Osteoblast (primary cell): ENCODE measurements at regions not wholly inside any gene's neighbourhood (a gene's known extent, or its start where the extent isn't known, plus 50 kb on each side); places are given as distances from the start of the nearest gene placed in this dataset.

Source experiments
- DNase-seq: peaks from one replicate; pipeline ENCODE4 v3.0.0; 2011; ENCODE audit warnings: low spot score, mixed read lengths; ENCODE audit not compliant: insufficient read length; ENCODE audit errors: missing footprints
- H2AFZ ChIP-seq: 2 replicates; pipeline ENCODE4 v1.6.0; 2011; ENCODE audit warnings: mild to moderate bottlenecking, low read length
- H3K27ac ChIP-seq: 2 replicates; pipeline ENCODE4 v1.5.1; 2011; ENCODE audit warnings: mild to moderate bottlenecking, low read depth, low read length, moderate library complexity
- H3K27me3 ChIP-seq: 2 replicates; pipeline ENCODE4 v1.6.0; 2012; ENCODE audit warnings: mild to moderate bottlenecking, control low read depth, inconsistent platforms, low read length, moderate library complexity; ENCODE audit not compliant: insufficient read depth
- H3K36me3 ChIP-seq: 2 replicates; pipeline ENCODE4 v1.5.1; 2011; ENCODE audit warnings: mild to moderate bottlenecking, low read length, control low read depth, moderate library complexity; ENCODE audit not compliant: insufficient read depth
- H3K4me1 ChIP-seq: 2 replicates; pipeline ENCODE4 v1.5.1; 2011; ENCODE audit warnings: mild to moderate bottlenecking, low read length, control low read depth, moderate library complexity; ENCODE audit not compliant: insufficient read depth
- H3K4me2 ChIP-seq: 2 replicates; pipeline ENCODE4 v1.6.0; 2011; ENCODE audit warnings: mild to moderate bottlenecking, low read length; ENCODE audit not compliant: insufficient read depth
- H3K4me3 ChIP-seq: fragments of 200-600 bp; sonication (generic); 3 replicates; pipeline ENCODE4 v1.5.1; 2012; ENCODE audit warnings: mild to moderate bottlenecking, low read length, inconsistent platforms; ENCODE audit not compliant: insufficient read depth
- H3K79me2 ChIP-seq: 2 replicates; pipeline ENCODE4 v1.6.0; 2012; ENCODE audit warnings: mild to moderate bottlenecking, low read length, control low read depth, inconsistent platforms; ENCODE audit not compliant: insufficient read depth
- H3K9me3 ChIP-seq: 2 replicates; pipeline ENCODE4 v1.5.1; 2011; ENCODE audit warnings: low read depth, low read length, control low read depth
- H4K20me1 ChIP-seq: 2 replicates; pipeline ENCODE4 v1.6.0; 2012; ENCODE audit warnings: mild to moderate bottlenecking, low read length, control low read depth; ENCODE audit not compliant: insufficient read depth
- CTCF ChIP-seq: IDR thresholded peaks from 2 replicates; pipeline ENCODE4 v1.5.1; 2011; ENCODE audit warnings: mild to moderate bottlenecking, low read depth, low read length, moderate library complexity; ENCODE audit errors: extremely low read depth

DNA sequence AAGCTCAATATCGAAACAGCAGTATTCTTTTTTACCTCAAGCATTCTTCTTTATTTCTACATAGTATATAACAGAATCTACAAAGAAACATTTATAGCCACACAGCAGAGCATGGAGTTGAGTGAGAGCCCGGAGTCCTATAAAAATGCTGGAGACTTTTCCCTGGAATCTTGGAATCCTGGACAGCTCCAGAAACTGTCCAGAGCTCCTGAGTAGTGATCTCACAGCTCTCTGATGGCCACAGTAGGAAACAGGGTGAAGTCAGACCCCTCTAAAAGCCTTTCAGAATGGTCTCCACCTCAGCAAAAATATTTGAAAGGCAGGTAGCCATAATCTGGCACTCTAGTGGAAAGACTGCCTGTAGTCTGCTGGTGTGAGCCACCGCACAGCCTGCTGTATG lies 149.3 kb upstream of the STXBP5 start:
- Histone ChIP-seq H3K4me1 (no peaks in the 10 kb centered on the region), H3K4me3 (no peak overlapping the region), H3K27ac (no peak overlapping the region), H3K4me2 (no peak overlapping the region), H3K36me3 (no peaks in the 10 kb centered on the region), H4K20me1 (no peaks in the 10 kb centered on the region), H3K27me3 (no peaks in the 10 kb centered on the region), H3K79me2 (no peaks in the 10 kb centered on the region), H2AFZ (no peak overlapping the region), H3K9me3 (no peaks in the 10 kb centered on the region)
- DNase-seq = no peak
- no peak for TF ChIP-seq CTCF

- no peaks in the 10 kb centered on the region for H3K4me1 ChIP-seq
- H3K27ac ChIP-seq = no peak overlapping the region
- H4K20me1 ChIP-seq = no peaks in the 10 kb centered on the region
- no peak for DNase-seq
- H3K27me3 ChIP-seq = no peaks in the 10 kb centered on the region
- no peaks in the 10 kb centered on the region for H3K9me3 ChIP-seq
- TF ChIP-seq CTCF = no peak
- H2AFZ ChIP-seq = no peak overlapping the region
- H3K4me2 ChIP-seq = no peak overlapping the region
- no peak overlapping the region for H3K4me3 ChIP-seq
- no peaks in the 10 kb centered on the region for H3K36me3 ChIP-seq
- H3K79me2 ChIP-seq = no peaks in the 10 kb centered on the region
These were observed 148.3 kb upstream of the STXBP5 start for GRCh38 chr6:147055821-147056392.

GRCh38 chr6:147057188-147057587 lies 147.0 kb upstream of the STXBP5 start:
- no peak for TF ChIP-seq CTCF
- Histone ChIP-seq H3K27me3 (no peaks in the 10 kb centered on the region), H3K79me2 (no peaks in the 10 kb centered on the region), H4K20me1 (no peaks in the 10 kb centered on the region), H3K4me2 (no peak overlapping the region), H3K27ac (no peak overlapping the region), H2AFZ (no peak overlapping the region), H3K9me3 (no peaks in the 10 kb centered on the region), H3K4me1 (no peaks in the 10 kb centered on the region), H3K36me3 (no peaks in the 10 kb centered on the region), H3K4me3 (no peak overlapping the region)
- no peak for DNase-seq

- TF ChIP-seq CTCF = no peak
These were observed 146.4 kb upstream of the STXBP5 start for GRCh38 chr6:147057705-147058342.

More at GRCh38 chr6:147057705-147058342, 146.4 kb upstream of the STXBP5 start:
- Histone ChIP-seq H3K4me1 (no peaks in the 10 kb centered on the region), H3K9me3 (no peaks in the 10 kb centered on the region), H3K36me3 (no peaks in the 10 kb centered on the region), H3K79me2 (no peaks in the 10 kb centered on the region), H3K27ac (no peak overlapping the region), H4K20me1 (no peaks in the 10 kb centered on the region), H3K4me2 (no peak overlapping the region), H3K27me3 (no peaks in the 10 kb centered on the region), H2AFZ (no peak overlapping the region), H3K4me3 (no peak overlapping the region)
- DNase-seq = no peak
